ENCODE measurements at regions not wholly inside any gene's neighbourhood (a gene's known extent, or its start where the extent isn't known, plus 50 kb on each side); places are given as distances from the start of the nearest gene placed in this dataset.

GRCh38 chr2:211225784-211226183, 669.4 kb downstream of the CPS1 start:
- Histone ChIP-seq H3K4me3 (ENCODE audit: low read length) (no peak overlapping the region), H3K4me2 (ENCODE audit: low read depth, low read length) (no peak overlapping the region), H3K9ac (ENCODE audit: low read length) (no peak overlapping the region), H3K9me2 (replicated peaks; ENCODE audit: insufficient read depth, low read length) (no peaks in the 10 kb centered on the region), H3K36me3 (replicated peaks; ENCODE audit: insufficient read depth, low read length) (no peaks in the 10 kb centered on the region), H3K27me3 (replicated peaks; ENCODE audit: insufficient read depth, low read length) (no peaks in the 10 kb centered on the region), H2AFZ (ENCODE audit: low read length) (no peak overlapping the region), H3K9me3 (replicated peaks; ENCODE audit: insufficient read depth, low read length) (no peaks in the 10 kb centered on the region), H4K20me1 (ENCODE audit: insufficient read depth, low read length) (no peaks in the 10 kb centered on the region), H3F3A (ENCODE audit: insufficient read depth, low read length) (no peaks in the 10 kb centered on the region), H3K4me1 (ENCODE audit: low read length) (no peaks in the 10 kb centered on the region), H3K27ac (ENCODE audit: low read length) (no peak overlapping the region), H3K79me2 (ENCODE audit: low read length) (no peaks in the 10 kb centered on the region)
- no peak for TF ChIP-seq EZH2phosphoT487 (IDR thresholded peaks at IDR 0.05; ENCODE audit: low read length)
- no peak for TF ChIP-seq EZH2 (optimal IDR thresholded peaks at IDR 0.05; ENCODE audit: low read depth, low read length)
- TF ChIP-seq, protein P1, sequence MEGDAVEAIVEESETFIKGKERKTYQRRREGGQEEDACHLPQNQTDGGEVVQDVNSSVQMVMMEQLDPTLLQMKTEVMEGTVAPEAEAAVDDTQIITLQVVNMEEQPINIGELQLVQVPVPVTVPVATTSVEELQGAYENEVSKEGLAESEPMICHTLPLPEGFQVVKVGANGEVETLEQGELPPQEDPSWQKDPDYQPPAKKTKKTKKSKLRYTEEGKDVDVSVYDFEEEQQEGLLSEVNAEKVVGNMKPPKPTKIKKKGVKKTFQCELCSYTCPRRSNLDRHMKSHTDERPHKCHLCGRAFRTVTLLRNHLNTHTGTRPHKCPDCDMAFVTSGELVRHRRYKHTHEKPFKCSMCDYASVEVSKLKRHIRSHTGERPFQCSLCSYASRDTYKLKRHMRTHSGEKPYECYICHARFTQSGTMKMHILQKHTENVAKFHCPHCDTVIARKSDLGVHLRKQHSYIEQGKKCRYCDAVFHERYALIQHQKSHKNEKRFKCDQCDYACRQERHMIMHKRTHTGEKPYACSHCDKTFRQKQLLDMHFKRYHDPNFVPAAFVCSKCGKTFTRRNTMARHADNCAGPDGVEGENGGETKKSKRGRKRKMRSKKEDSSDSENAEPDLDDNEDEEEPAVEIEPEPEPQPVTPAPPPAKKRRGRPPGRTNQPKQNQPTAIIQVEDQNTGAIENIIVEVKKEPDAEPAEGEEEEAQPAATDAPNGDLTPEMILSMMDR (IDR thresholded peaks at IDR 0.05; ENCODE audit: low read length) = no peak
- DNase-seq = no peak

GRCh38 chr2:211228559-211228958, 672.2 kb downstream of the CPS1 start:
- Histone ChIP-seq H3K9ac (ENCODE audit: low read length) (no peak overlapping the region), H3K4me1 (ENCODE audit: low read length) (no peaks in the 10 kb centered on the region), H3K79me2 (ENCODE audit: low read length) (no peaks in the 10 kb centered on the region), H3K9me2 (replicated peaks; ENCODE audit: insufficient read depth, low read length) (no peaks in the 10 kb centered on the region), H3K4me2 (ENCODE audit: low read depth, low read length) (no peak overlapping the region), H3K27me3 (replicated peaks; ENCODE audit: insufficient read depth, low read length) (no peaks in the 10 kb centered on the region), H3F3A (ENCODE audit: insufficient read depth, low read length) (no peaks in the 10 kb centered on the region), H2AFZ (ENCODE audit: low read length) (no peak overlapping the region), H3K36me3 (replicated peaks; ENCODE audit: insufficient read depth, low read length) (no peaks in the 10 kb centered on the region), H3K27ac (ENCODE audit: low read length) (no peak overlapping the region), H3K4me3 (ENCODE audit: low read length) (no peak overlapping the region), H3K9me3 (replicated peaks; ENCODE audit: insufficient read depth, low read length) (no peaks in the 10 kb centered on the region), H4K20me1 (ENCODE audit: insufficient read depth, low read length) (no peaks in the 10 kb centered on the region)
- TF ChIP-seq EZH2 (optimal IDR thresholded peaks at IDR 0.05; ENCODE audit: low read depth, low read length) = no peak
- TF ChIP-seq EZH2phosphoT487 (IDR thresholded peaks at IDR 0.05; ENCODE audit: low read length) = no peak
- TF ChIP-seq, protein P1 (IDR thresholded peaks at IDR 0.05; ENCODE audit: low read length) = no peak
- no peak for DNase-seq

- Histone ChIP-seq H3K27ac (ENCODE audit: low read length) (no peak overlapping the region), H2AFZ (ENCODE audit: low read length) (no peak overlapping the region), H3K79me2 (ENCODE audit: low read length) (no peaks in the 10 kb centered on the region), H3K4me1 (ENCODE audit: low read length) (no peaks in the 10 kb centered on the region), H3K9ac (ENCODE audit: low read length) (no peak overlapping the region), H3K27me3 (replicated peaks; ENCODE audit: insufficient read depth, low read length) (no peaks in the 10 kb centered on the region), H3F3A (ENCODE audit: insufficient read depth, low read length) (no peaks in the 10 kb centered on the region), H3K36me3 (replicated peaks; ENCODE audit: insufficient read depth, low read length) (no peaks in the 10 kb centered on the region), H3K9me3 (replicated peaks; ENCODE audit: insufficient read depth, low read length) (no peaks in the 10 kb centered on the region), H3K4me3 (ENCODE audit: low read length) (no peak overlapping the region), H4K20me1 (ENCODE audit: insufficient read depth, low read length) (no peaks in the 10 kb centered on the region), H3K9me2 (replicated peaks; ENCODE audit: insufficient read depth, low read length) (no peaks in the 10 kb centered on the region), H3K4me2 (ENCODE audit: low read depth, low read length) (peak overlapping the region; percentile 20; the same call in 1 of the 2 replicates)
- TF ChIP-seq EZH2 (optimal IDR thresholded peaks at IDR 0.05; ENCODE audit: low read depth, low read length) (no peak), EZH2phosphoT487 (IDR thresholded peaks at IDR 0.05; ENCODE audit: low read length) (no peak)
- TF ChIP-seq, protein P1 (IDR thresholded peaks at IDR 0.05; ENCODE audit: low read length) = no peak
- no peak for DNase-seq
Measured at GRCh38 chr2:211237586-211238275, 681.3 kb downstream of the CPS1 start.
